Heart left ventricle (tissue), 16 donors: ENCODE measurements at regions not wholly inside any gene's neighbourhood (a gene's known extent, or its start where the extent isn't known, plus 50 kb on each side); places are given as distances from the start of the nearest gene placed in this dataset.

Source experiments
- ATAC-seq, 4 donors: fragments of 200-7000 bp; cut with Tn5 transposase; one replicate each; pipeline ENCODE4 v1.9.1; 2020 to 2022; ENCODE audit warnings: moderate library complexity in 4 of 4, mild to moderate bottlenecking in 3 of 4, moderate number of reproducible peaks in 1 of 4
- DNase-seq, 5 donors: peaks; one replicate each; pipeline ENCODE4 v3.0.0-alpha.2; 2020
- H3K27ac ChIP-seq, 12 donors: fragments of 200-600 bp; sonication (generic) in 4 of 12; one replicate each; pipeline versions ENCODE4 v1.5.0 to v1.8.0; 2016 to 2022; ENCODE audit warnings: mild to moderate bottlenecking in 2 of 12
- H3K27me3 ChIP-seq, 9 donors: fragments of 200-600 bp; sonication (generic) in 2 of 9; one replicate each; pipeline versions ENCODE4 v1.5.1 to v1.8.0; 2016 to 2022; ENCODE audit warnings: mild to moderate bottlenecking in 3 of 9
- H3K36me3 ChIP-seq, 9 donors: fragments of 200-600 bp; sonication (generic) in 2 of 9; one replicate each; pipeline versions ENCODE4 v1.5.0 to v1.8.0; 2018 to 2022; ENCODE audit warnings: mild to moderate bottlenecking in 2 of 9
- H3K4me1 ChIP-seq, 12 donors: fragments of 200-600 bp; sonication (generic) in 4 of 12; one replicate each; pipeline versions ENCODE4 v1.5.0 to v1.8.0; 2016 to 2022; ENCODE audit warnings: mild to moderate bottlenecking in 3 of 12
- H3K4me3 ChIP-seq, 12 donors: fragments of 200-600 bp; sonication (generic) in 4 of 12; one replicate each; pipeline versions ENCODE4 v1.5.0 to v1.8.0; 2017 to 2022; ENCODE audit warnings: mild to moderate bottlenecking in 9 of 12, moderate library complexity in 4 of 12
- H3K9me3 ChIP-seq, 12 donors: fragments of 200-600 bp; sonication (generic) in 4 of 12; one replicate each; pipeline versions ENCODE4 v1.5.0 to v1.8.0; 2016 to 2022; ENCODE audit warnings: mild to moderate bottlenecking in 1 of 12
- POLR2A ChIP-seq, 2 donors: fragments of 450-650 bp; IDR thresholded peaks; one replicate each; pipeline ENCODE4 v1.6.1; 2017; ENCODE audit warnings: antibody characterized with exemption in 2 of 2, mild to moderate bottlenecking in 2 of 2, moderate library complexity in 2 of 2
- whole genome bisulfite sequencing, 4 donors: extraction: QIAGEN DNeasy Blood & Tissue Kit in 2 of 4; methylation state at CpG; one replicate each; pipeline versions ENCODE4 v1.1.5 to v1.1.7; 2013 to 2018; 5-methylcytosine and 5-hydroxymethylcytosine counted together
- intact Hi-C, 10 donors: fragments of 100-400 bp; cut with DNase I; formaldehyde crosslinking; loops; one replicate each; pipeline versions ENCODE4 v1.11.1 to v1.14.2; 2022
- TF ChIP-seq, protein P1 (sequence below), 12 donors: fragments of 200-600 bp; sonication (generic) in 4 of 12; IDR thresholded peaks; one replicate each; pipeline versions ENCODE4 v1.5.0 to v1.8.0; 2018 to 2022; ENCODE audit warnings: antibody characterized with exemption in 12 of 12, mild to moderate bottlenecking in 5 of 12
- donor health status: ischemic (EF 13 %, LVEDD 7.1; RV severe dilation, severe dysfunction).
- donor health status: healthy with polysubstance abuse.
- donor health status: DM: no; HTN: yes; CAD: no.
- donor health status: DM: no; HTN: no; CAD: no.
- donor health status: ischemic (EF 25% LVEDD 6.9; RV normal size, moderate dysfunction).
- donor health status: ischemic (EF 25% LVEDD 5.7; RV mildly dilated, moderate dysfunction).
- donor health status: healthy.
- donor health status: DM: yes; HTN: yes; CAD: no.
- donor health status: ischemic (EF 35%, LVEDD 5.7; RV mildly dilated, moderate dysfunction).
- donor health status: nonischemic (EF 11% LVEDD 7.7; RV severe dilation, severe dysfunction).
- donor health status: DM: yes; HTN: yes; CAD: no.
- donor health status: PGD.
- donor health status: ischemic (EF 29% LVEDD 5.4; RV normal size, mild dysfunction).
- donor health status: nonischemic (EF 23%, LVEDD 6.1; RV moderate dilation, normal function).

DNA sequence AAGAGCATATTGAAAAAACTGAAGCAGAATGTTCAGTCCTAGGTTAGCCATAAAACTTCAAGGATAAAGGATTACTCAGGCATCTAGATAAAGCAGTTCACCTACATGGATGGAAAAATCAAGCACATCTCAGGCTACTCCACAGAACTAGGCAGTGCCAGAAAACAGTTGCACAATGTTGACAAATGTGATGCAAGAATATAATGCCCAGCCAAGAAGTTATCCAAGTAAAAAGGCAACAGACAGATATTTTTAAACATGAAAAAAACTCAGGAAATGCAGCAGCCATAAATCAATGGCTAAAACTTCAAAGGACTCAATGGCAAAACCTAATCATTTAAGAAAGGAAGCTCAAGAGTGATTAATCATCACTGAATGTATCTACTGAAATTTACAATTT is 456.0 kb upstream of the FAM241A start:
- Histone ChIP-seq H3K4me1 (no peaks in the 10 kb centered on the region), H3K4me3 (no peak overlapping the region), H3K27me3 (peaks cover 0 to 12% (median 0%) of the 10 kb centered on the region in 9 donors), H3K27ac (peak overlapping the region in 1 of 12 donors; percentile 22), H3K36me3 (no peaks in the 10 kb centered on the region), H3K9me3 (peaks cover 0 to 7% (median 0%) of the 10 kb centered on the region in 12 donors)
- TF ChIP-seq, protein P1, sequence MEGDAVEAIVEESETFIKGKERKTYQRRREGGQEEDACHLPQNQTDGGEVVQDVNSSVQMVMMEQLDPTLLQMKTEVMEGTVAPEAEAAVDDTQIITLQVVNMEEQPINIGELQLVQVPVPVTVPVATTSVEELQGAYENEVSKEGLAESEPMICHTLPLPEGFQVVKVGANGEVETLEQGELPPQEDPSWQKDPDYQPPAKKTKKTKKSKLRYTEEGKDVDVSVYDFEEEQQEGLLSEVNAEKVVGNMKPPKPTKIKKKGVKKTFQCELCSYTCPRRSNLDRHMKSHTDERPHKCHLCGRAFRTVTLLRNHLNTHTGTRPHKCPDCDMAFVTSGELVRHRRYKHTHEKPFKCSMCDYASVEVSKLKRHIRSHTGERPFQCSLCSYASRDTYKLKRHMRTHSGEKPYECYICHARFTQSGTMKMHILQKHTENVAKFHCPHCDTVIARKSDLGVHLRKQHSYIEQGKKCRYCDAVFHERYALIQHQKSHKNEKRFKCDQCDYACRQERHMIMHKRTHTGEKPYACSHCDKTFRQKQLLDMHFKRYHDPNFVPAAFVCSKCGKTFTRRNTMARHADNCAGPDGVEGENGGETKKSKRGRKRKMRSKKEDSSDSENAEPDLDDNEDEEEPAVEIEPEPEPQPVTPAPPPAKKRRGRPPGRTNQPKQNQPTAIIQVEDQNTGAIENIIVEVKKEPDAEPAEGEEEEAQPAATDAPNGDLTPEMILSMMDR (IDR thresholded peaks at IDR 0.05), result no peak
- TF ChIP-seq POLR2A (IDR thresholded peaks at IDR 0.05), result no peak
- ATAC-seq, result no peak
- intact Hi-C loops, result no loop called here
- DNase-seq, result no peak

GRCh38 chr4:111689731-111690130 is 455.5 kb upstream of the FAM241A start:
- 0 to 62% (median 51%) methylated on average over 1 of the region's 1 CpG for WGBS, 4 donors
- H3K27me3 ChIP-seq, result peaks cover 0 to 12% (median 0%) of the 10 kb centered on the region in 9 donors
- no peaks in the 10 kb centered on the region for H3K36me3 ChIP-seq
- H3K4me3 ChIP-seq, result no peak overlapping the region
- peaks cover 0 to 2% (median 0%) of the 10 kb centered on the region in 12 donors for H3K9me3 ChIP-seq
- H3K4me1 ChIP-seq, result no peaks in the 10 kb centered on the region
- ATAC-seq (no peak), DNase-seq (no peak)
- H3K27ac ChIP-seq, result peak overlapping the region in 1 of 12 donors; percentile 22
- intact Hi-C loops, result no loop called here
- TF ChIP-seq, protein P1 (IDR thresholded peaks at IDR 0.05), result no peak
- no peak for TF ChIP-seq POLR2A (IDR thresholded peaks at IDR 0.05)

DNA sequence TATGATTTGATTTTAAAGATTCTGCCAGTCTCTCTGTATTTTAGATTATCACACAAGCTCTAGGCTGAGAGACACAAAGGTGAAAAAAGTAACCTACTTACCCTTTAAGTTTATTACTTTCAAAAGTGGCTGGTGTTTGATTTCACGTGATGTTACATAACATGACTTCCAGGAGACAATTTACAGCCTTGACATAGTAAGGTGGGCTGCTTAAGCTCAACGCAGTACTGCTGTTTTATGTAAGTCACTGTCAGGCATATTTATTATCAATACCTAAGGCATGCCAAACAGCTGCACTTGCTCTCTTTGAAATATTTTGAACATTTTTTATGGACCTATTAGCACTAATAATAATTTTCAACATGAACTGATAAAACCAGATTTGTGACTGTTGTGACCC is 451.5 kb upstream of the FAM241A start:
- WGBS, 4 donors, result 27 to 45% (median 35%) methylated on average over 2 of the region's 2 CpGs
- no peaks in the 10 kb centered on the region for H3K36me3 ChIP-seq
- TF ChIP-seq POLR2A (IDR thresholded peaks at IDR 0.05), result no peak
- TF ChIP-seq, protein P1 (IDR thresholded peaks at IDR 0.05), result no peak

DNA sequence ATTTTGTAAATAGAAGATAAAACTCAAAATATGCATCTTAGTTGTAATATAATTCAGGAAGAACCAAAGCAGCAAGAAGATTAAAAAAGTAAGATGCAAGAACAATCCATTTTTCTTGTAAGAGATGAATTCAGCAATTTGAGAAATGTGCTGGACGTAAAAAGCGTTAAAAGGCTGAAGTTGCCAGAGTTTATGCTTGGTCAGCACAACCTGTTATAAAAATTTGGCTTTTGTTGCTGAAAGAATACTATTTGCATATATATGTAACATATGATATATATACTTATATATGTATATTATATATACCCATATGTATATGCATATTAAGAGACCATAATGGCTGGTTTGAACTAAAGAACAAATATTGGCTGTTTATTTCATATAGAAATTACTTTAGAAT is 449.6 kb upstream of the FAM241A start:
- 91 to 96% (median 93%) methylated on average over 2 of the region's 2 CpGs for WGBS, 4 donors
- ATAC-seq, result no peak
- intact Hi-C loops, result no loop called here
- no peaks in the 10 kb centered on the region for H3K36me3 ChIP-seq
- no peak for TF ChIP-seq POLR2A (IDR thresholded peaks at IDR 0.05)
- TF ChIP-seq, protein P1 (IDR thresholded peaks at IDR 0.05), result no peak
- no peak for DNase-seq
- H3K9me3 ChIP-seq, result no peaks in the 10 kb centered on the region
- no peaks in the 10 kb centered on the region for H3K4me1 ChIP-seq
- H3K27me3 ChIP-seq, result peaks cover 0 to 12% (median 0%) of the 10 kb centered on the region in 9 donors
- H3K4me3 ChIP-seq, result no peak overlapping the region
- no peak overlapping the region for H3K27ac ChIP-seq

More for the DNA sequence above, 451.5 kb upstream of the FAM241A start:
- ATAC-seq (no peak), DNase-seq (no peak)
- Histone ChIP-seq H3K4me1 (no peaks in the 10 kb centered on the region), H3K27me3 (peaks cover 0 to 12% (median 0%) of the 10 kb centered on the region in 9 donors), H3K27ac (no peak overlapping the region), H3K9me3 (no peaks in the 10 kb centered on the region), H3K4me3 (no peak overlapping the region)
- intact Hi-C loops, result no loop called here
